Tibial artery (tissue), 4 donors: ENCODE measurements at regions not wholly inside any gene's neighbourhood (a gene's known extent, or its start where the extent isn't known, plus 50 kb on each side); places are given as distances from the start of the nearest gene placed in this dataset.

Experiments used
- DNase-seq, 2 donors: peaks; one replicate each; pipeline ENCODE4 v3.0.0-alpha.2; 2019
- H3K27ac ChIP-seq, 2 donors: fragments of 200-600 bp; sonication (generic) in 1 of 2; 1 replicate in 1 of 2; 2 replicates in 1 of 2; pipeline ENCODE4 v1.5.1; 2018 to 2019; ENCODE audit warnings: mild to moderate bottlenecking in 1 of 2
- H3K27me3 ChIP-seq, 2 donors: fragments of 200-600 bp; sonication (generic) in 1 of 2; one replicate each; pipeline versions ENCODE4 v1.5.1 to v1.6.0; 2016 to 2019
- H3K36me3 ChIP-seq, 3 donors: fragments of 200-600 bp; sonication (generic) in 2 of 3; one replicate each; pipeline ENCODE4 v1.5.1; 2016 to 2019; ENCODE audit warnings: mild to moderate bottlenecking in 2 of 3
- H3K4me1 ChIP-seq, 4 donors: fragments of 200-600 bp; sonication (generic) in 2 of 4; 1 replicate in 3 of 4; 2 replicates in 1 of 4; pipeline ENCODE4 v1.5.1; 2016 to 2019
- H3K4me3 ChIP-seq, 2 donors: fragments of 200-600 bp; sonication (generic) in 1 of 2; 1 replicate in 1 of 2; 2 replicates in 1 of 2; pipeline ENCODE4 v1.5.1; 2018 to 2019; ENCODE audit warnings: mild to moderate bottlenecking in 2 of 2
- H3K9me3 ChIP-seq, 3 donors: fragments of 200-600 bp; sonication (generic) in 1 of 3; one replicate each; pipeline ENCODE4 v1.5.1; 2016 to 2019
- intact Hi-C: fragments of 100-400 bp; cut with DNase I; formaldehyde crosslinking; loops from one replicate; pipeline ENCODE4 v1.15.0; 2023; ENCODE audit warnings: low total_unique reads
- TF ChIP-seq, protein P1 (sequence below), 2 experiments: fragments of 200-600 bp in 1 of 2; fragments of 450-650 bp in 1 of 2; IDR thresholded peaks; one replicate each; pipeline ENCODE4 v1.5.1; 2017 to 2019; ENCODE audit warnings: antibody characterized with exemption in 2 of 2, mild to moderate bottlenecking in 1 of 2, moderate library complexity in 1 of 2

DNA sequence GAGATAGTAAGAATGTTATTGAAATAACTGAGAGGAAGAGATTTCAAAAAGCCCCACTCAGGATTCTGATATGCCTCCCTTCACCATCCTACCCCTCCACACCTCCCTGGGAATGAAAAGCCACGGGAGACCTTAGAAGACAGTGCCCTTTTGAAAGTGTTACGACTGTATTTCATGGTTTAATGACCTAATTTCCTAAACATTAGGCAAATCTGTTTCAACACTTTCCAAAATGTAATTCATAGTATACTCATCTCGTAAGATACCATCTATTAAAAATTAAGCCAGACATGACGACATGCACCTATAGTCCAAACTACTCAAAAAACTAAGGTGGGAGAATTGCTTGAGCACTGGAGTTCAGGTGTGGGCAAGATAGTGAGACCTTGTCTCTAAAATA is 106.3 kb downstream of the HNRNPD start:
- Histone ChIP-seq H3K27me3 (no peaks in the 10 kb centered on the region), H3K36me3 (no peaks in the 10 kb centered on the region), H3K4me1 (no peaks in the 10 kb centered on the region), H3K27ac (no peak overlapping the region), H3K4me3 (no peak overlapping the region), H3K9me3 (no peaks in the 10 kb centered on the region)
- intact Hi-C loops = no loop called here
- TF ChIP-seq, protein P1, sequence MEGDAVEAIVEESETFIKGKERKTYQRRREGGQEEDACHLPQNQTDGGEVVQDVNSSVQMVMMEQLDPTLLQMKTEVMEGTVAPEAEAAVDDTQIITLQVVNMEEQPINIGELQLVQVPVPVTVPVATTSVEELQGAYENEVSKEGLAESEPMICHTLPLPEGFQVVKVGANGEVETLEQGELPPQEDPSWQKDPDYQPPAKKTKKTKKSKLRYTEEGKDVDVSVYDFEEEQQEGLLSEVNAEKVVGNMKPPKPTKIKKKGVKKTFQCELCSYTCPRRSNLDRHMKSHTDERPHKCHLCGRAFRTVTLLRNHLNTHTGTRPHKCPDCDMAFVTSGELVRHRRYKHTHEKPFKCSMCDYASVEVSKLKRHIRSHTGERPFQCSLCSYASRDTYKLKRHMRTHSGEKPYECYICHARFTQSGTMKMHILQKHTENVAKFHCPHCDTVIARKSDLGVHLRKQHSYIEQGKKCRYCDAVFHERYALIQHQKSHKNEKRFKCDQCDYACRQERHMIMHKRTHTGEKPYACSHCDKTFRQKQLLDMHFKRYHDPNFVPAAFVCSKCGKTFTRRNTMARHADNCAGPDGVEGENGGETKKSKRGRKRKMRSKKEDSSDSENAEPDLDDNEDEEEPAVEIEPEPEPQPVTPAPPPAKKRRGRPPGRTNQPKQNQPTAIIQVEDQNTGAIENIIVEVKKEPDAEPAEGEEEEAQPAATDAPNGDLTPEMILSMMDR (IDR thresholded peaks at IDR 0.05) = no peak
- DNase-seq = no peak

DNA sequence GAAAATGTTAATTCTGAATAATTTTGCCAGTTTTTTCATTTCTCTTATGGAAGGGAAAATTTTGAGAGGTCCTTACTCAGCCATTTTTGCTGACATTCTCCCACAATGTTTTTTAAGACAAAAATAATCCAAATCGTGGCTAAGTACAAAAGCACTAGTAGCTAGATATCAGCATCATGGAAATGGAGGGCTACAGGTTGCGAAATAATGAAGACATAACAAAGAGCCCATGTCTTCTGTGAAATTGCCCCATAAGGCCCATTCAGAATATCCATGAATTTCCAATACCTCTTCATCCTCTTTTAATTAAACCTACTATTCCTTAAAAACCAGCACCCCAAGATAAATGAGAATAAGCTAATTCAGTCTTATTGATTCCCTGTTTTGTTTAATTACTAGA is 107.4 kb downstream of the HNRNPD start:
- Histone ChIP-seq H3K36me3 (no peaks in the 10 kb centered on the region), H3K27me3 (no peaks in the 10 kb centered on the region), H3K4me3 (no peak overlapping the region), H3K27ac (no peak overlapping the region), H3K4me1 (no peaks in the 10 kb centered on the region), H3K9me3 (no peaks in the 10 kb centered on the region)
- TF ChIP-seq, protein P1 (IDR thresholded peaks at IDR 0.05) = no peak
- intact Hi-C loops = no loop called here
- no peak for DNase-seq

DNA sequence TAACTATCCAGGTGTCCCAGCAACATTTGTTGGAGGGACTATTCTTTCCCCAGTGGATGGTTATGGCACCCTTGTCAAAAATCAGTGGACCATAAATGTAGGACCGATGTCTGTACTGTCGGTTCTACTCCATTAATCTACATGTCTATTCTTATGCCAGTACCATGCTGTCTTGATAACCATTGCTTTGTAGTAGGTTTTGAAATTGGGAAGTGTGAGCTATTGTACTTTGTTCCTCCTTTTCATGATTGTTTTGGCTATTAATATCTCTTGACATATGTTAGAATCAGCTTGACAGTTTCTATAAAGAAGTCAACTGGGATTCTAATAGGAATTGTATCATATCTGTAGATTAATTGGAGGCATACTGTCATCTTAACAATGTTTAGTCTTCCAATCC is 112.7 kb downstream of the HNRNPD start:
- no peak overlapping the region for H3K27ac ChIP-seq
- DNase-seq = no peak
- H3K27me3 ChIP-seq = no peaks in the 10 kb centered on the region
- H3K9me3 ChIP-seq = no peaks in the 10 kb centered on the region
- TF ChIP-seq, protein P1 (IDR thresholded peaks at IDR 0.05) = no peak
- H3K4me1 ChIP-seq = no peaks in the 10 kb centered on the region
- no peaks in the 10 kb centered on the region for H3K36me3 ChIP-seq
- intact Hi-C loops = no loop called here
- H3K4me3 ChIP-seq = no peak overlapping the region

DNA sequence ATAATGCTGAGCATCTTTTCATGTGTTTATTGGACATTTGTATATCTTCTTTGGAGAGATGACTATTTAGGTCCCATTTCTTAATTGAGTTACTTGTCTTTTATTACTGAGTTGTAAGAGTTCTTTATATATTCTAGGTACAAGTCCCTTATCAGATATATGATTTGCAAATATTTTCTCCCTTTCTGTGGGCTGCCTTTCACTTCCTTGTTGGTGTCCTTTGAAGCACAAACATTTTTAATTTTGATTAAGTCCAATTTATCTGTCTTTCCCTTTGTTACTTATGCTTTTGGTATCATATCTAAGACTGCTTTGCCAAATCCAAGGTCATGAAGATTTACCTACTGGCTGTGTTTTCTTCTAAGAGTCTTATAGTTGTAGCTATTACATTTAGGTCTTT is 113.2 kb downstream of the HNRNPD start:
- Histone ChIP-seq H3K4me1 (no peaks in the 10 kb centered on the region), H3K27me3 (no peaks in the 10 kb centered on the region), H3K4me3 (no peak overlapping the region), H3K27ac (no peak overlapping the region), H3K9me3 (no peaks in the 10 kb centered on the region), H3K36me3 (no peaks in the 10 kb centered on the region)
- TF ChIP-seq, protein P1 (IDR thresholded peaks at IDR 0.05) = no peak
- no peak for DNase-seq
- intact Hi-C loops = no loop called here

DNA sequence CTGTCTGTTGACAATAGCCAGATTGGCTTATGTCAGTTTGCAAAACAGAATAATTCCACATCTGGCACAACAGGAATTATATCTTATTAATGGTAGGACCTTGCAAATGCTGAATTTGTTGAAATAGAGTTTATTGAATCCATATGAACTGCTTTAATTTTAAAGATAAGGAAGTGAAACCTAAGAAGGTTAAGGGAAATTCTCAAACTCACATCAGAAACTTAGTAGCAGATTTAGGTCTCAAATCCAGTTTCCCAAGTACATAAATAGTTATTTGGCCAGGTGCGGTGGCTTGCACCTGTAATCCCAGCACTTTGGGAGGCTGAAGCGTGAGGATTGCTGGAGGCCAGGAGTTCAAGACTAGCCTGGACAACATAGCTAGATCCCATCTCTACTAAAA is 117.1 kb downstream of the HNRNPD start:
- Histone ChIP-seq H3K4me3 (no peak overlapping the region), H3K4me1 (no peaks in the 10 kb centered on the region), H3K36me3 (no peaks in the 10 kb centered on the region), H3K27ac (no peak overlapping the region), H3K27me3 (no peaks in the 10 kb centered on the region), H3K9me3 (no peaks in the 10 kb centered on the region)
- TF ChIP-seq, protein P1 (IDR thresholded peaks at IDR 0.05) = no peak
- intact Hi-C loops = no loop called here
- no peak for DNase-seq

DNA sequence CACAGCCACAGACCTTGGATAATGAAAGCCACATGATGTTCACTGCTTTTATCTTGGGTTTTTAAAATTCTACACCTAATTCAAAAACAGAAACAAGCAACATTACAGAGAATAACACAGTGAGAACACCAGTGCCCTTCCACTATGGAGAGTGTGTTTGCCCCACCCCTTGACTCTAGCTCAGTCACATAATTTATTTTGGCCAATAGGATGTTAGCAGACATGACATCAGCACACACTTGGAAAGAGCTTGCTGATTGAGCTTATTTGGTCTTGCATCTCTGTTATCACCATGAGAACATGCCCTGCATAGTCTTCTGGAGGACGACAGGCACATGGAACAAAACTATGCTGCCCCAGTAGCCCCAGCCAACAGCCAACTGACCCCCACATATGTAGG is 118.1 kb downstream of the HNRNPD start:
- TF ChIP-seq, protein P1 (IDR thresholded peaks at IDR 0.05) = no peak
- no peak overlapping the region for H3K4me3 ChIP-seq
- intact Hi-C loops = no loop called here
- H3K27me3 ChIP-seq = no peaks in the 10 kb centered on the region
- H3K4me1 ChIP-seq = no peaks in the 10 kb centered on the region
- H3K9me3 ChIP-seq = no peaks in the 10 kb centered on the region
- no peak for DNase-seq
- H3K36me3 ChIP-seq = no peaks in the 10 kb centered on the region
- H3K27ac ChIP-seq = no peak overlapping the region
